Caco-2 (cell line): ENCODE measurements at regions not wholly inside any gene's neighbourhood (a gene's known extent, or its start where the extent isn't known, plus 50 kb on each side); places are given as distances from the start of the nearest gene placed in this dataset.

ENCODE experiments used
- BruUV-seq: library from RNA; stranded (reverse); fragments of 400-500 nt; replicated peaks from 2 replicates; lab custom pipeline; 2021; lab: Mats Ljungman, UMichigan
- CTCF ChIA-PET: fragments of 300-600 bp; sonication (Branson Sonifier 250); formaldehyde crosslinking; loops from one replicate; lab custom pipeline; 2022; ENCODE audit warnings: antibody characterized with exemption; lab: Charles Lee
- POLR2A ChIA-PET: fragments of 300-600 bp; sonication (Branson Sonifier 250); formaldehyde crosslinking; loops from one replicate; lab custom pipeline; 2022; ENCODE audit warnings: antibody characterized with exemption; lab: Charles Lee
- DNase-seq, 2 experiments: peaks; one replicate each; pipeline versions ENCODE4 v3.0.0 to v3.0.0-alpha.2; 2020 to 2022
- H3K27me3 ChIP-seq: replicated peaks from 2 replicates; pipeline ENCODE4 v1.6.0; 2011; ENCODE audit warnings: low read length; ENCODE audit not compliant: control insufficient read depth, insufficient read depth
- H3K36me3 ChIP-seq: 2 replicates; pipeline ENCODE4 v1.5.1; 2011; ENCODE audit warnings: low read length; ENCODE audit not compliant: control insufficient read depth, insufficient read depth
- H3K4me1 ChIP-seq: fragments of 250-450 bp; sonication (Bioruptor Pico); 2 replicates; pipeline ENCODE4 v1.5.1; 2020; ENCODE audit warnings: mild to moderate bottlenecking
- H3K4me3 ChIP-seq: 2 replicates; pipeline ENCODE4 v1.5.1; 2011; ENCODE audit warnings: low read depth, mild to moderate bottlenecking, control low read depth, low read length
- H3K9me3 ChIP-seq: fragments of 250-450 bp; sonication (Bioruptor Pico); 2 replicates; pipeline ENCODE4 v1.5.1; 2020; ENCODE audit warnings: mild to moderate bottlenecking, moderate library complexity
- H3K27ac Mint-ChIP-seq: one replicate; pipeline ENCODE4 v1.8.0; 2022; ENCODE audit warnings: mixed read lengths; ENCODE audit not compliant: unreplicated experiment
- H3K27me3 Mint-ChIP-seq: one replicate; pipeline ENCODE4 v1.8.0; 2022; ENCODE audit warnings: mixed read lengths; ENCODE audit not compliant: insufficient read depth, unreplicated experiment
- H3K36me3 Mint-ChIP-seq: one replicate; pipeline ENCODE4 v1.8.0; 2022; ENCODE audit warnings: mild to moderate bottlenecking, mixed read lengths; ENCODE audit not compliant: insufficient read depth, unreplicated experiment
- H3K4me1 Mint-ChIP-seq: one replicate; pipeline ENCODE4 v1.8.0; 2022; ENCODE audit warnings: low read depth, mixed read lengths; ENCODE audit not compliant: unreplicated experiment
- H3K4me3 Mint-ChIP-seq: one replicate; pipeline ENCODE4 v1.8.0; 2022; ENCODE audit warnings: mild to moderate bottlenecking, moderate library complexity, mixed read lengths; ENCODE audit not compliant: unreplicated experiment
- H3K9me3 Mint-ChIP-seq: one replicate; pipeline ENCODE4 v1.8.0; 2022; ENCODE audit warnings: mixed read lengths; ENCODE audit not compliant: unreplicated experiment
- intact Hi-C: fragments of 100-400 bp; cut with micrococcal nuclease; formaldehyde crosslinking; loops from one replicate; pipeline ENCODE4 v1.10.0; 2022; ENCODE audit not compliant: unreplicated experiment
- TF ChIP-seq, protein P1 (sequence below), 2 experiments: fragments of 200-600 bp in 1 of 2; IDR thresholded peaks; 1 replicate in 1 of 2; 2 replicates in 1 of 2; pipeline versions ENCODE4 v1.5.1 to v1.8.0; 2011 to 2022; ENCODE audit warnings: antibody characterized with exemption in 1 of 2, control low read depth in 1 of 2, inconsistent platforms in 1 of 2, low read depth in 1 of 2, low read length in 1 of 2, mild to moderate bottlenecking in 1 of 2, moderate library complexity in 1 of 2; ENCODE audit not compliant: insufficient read depth in 1 of 2, severe bottlenecking in 1 of 2, unreplicated experiment in 1 of 2

DNA sequence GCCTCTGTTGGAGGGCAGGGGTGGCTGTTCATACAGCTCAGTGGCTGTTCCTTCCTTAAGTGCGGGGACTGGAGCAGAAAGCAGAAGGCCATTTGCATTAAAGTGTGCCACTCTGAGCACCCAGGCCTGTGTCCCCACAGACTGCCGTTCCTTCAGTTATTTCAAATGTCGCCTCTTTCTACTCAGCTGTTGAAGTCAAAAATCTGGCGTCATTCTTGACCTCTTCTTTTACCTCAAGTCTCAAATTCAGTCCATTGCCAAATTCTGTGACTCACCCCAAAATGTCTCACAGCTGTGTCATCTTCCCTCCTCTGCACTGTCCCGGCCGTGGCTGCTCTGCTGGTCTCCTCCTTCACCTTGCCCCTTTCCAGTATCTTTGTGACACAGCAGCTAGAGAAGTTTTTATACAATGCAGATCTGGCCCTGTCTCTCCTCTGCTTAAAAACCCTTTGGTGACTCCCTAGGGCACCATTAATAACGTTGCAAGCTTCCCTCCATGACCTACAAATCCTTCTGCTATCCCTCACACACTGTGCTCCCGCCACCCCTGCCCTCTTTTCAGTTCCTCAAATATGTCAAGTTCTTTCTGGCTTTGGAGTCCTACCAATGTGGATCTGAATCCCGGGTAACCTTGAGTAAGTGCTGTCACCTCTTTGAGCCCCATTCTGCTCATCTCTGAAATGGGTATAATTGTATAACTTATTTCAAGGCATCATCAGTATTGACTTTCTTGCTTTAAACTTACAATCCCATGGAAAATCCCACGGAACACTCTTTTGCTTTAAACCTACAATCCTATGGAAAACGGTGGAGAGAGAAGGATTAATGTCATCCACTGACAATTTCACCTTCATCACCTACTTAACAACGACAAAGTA, 98.3 kb upstream of the BOD1 start:
- H3K9me3 ChIP-seq = no peaks in the 10 kb centered on the region
- no TSS peak for BruUV-seq
- H3K36me3 ChIP-seq = no peaks in the 10 kb centered on the region
- H3K27me3 ChIP-seq = no peaks in the 10 kb centered on the region
- intact Hi-C loops = no loop called here
- CTCF ChIA-PET = no interaction called here
- Mint-ChIP-seq H3K36me3 (no peaks in the 10 kb centered on the region), H3K27me3 (no peaks in the 10 kb centered on the region), H3K9me3 (no peaks in the 10 kb centered on the region), H3K4me1 (peaks cover 17% of the 10 kb centered on the region), H3K4me3 (no peak overlapping the region), H3K27ac (no peak overlapping the region)
- TF ChIP-seq, protein P1, sequence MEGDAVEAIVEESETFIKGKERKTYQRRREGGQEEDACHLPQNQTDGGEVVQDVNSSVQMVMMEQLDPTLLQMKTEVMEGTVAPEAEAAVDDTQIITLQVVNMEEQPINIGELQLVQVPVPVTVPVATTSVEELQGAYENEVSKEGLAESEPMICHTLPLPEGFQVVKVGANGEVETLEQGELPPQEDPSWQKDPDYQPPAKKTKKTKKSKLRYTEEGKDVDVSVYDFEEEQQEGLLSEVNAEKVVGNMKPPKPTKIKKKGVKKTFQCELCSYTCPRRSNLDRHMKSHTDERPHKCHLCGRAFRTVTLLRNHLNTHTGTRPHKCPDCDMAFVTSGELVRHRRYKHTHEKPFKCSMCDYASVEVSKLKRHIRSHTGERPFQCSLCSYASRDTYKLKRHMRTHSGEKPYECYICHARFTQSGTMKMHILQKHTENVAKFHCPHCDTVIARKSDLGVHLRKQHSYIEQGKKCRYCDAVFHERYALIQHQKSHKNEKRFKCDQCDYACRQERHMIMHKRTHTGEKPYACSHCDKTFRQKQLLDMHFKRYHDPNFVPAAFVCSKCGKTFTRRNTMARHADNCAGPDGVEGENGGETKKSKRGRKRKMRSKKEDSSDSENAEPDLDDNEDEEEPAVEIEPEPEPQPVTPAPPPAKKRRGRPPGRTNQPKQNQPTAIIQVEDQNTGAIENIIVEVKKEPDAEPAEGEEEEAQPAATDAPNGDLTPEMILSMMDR (IDR thresholded peaks at IDR 0.05; ENCODE audit: insufficient read depth in 1 of 2, low read depth in 1 of 2, low read length in 1 of 2, severe bottlenecking in 1 of 2, unreplicated experiment in 1 of 2) = no peak
- no peak overlapping the region for H3K4me3 ChIP-seq
- no peak for DNase-seq
- POLR2A ChIA-PET = no interaction called here
- peaks cover 5% of the 10 kb centered on the region for H3K4me1 ChIP-seq

DNA sequence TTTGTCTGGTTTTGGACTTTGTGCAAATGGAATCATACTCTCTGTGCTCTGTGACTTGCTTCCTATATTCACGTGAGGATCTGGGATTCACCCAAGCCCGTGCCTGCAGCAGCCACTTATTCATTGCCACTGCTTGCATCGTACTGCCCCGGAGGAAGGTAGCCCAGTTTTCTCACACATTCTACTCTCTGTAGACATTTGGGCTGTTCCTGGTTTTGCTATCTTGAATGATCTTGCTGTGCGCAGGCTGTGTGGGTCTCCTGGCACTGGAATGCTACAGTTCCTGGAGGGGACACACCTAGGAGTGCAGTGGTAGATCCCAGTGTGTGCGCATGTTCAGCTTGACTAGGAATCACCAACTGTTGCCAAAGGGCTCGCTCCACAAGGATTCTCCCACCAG, 99.2 kb upstream of the BOD1 start:
- H3K4me1 ChIP-seq = peaks cover 8% of the 10 kb centered on the region
- H3K4me3 ChIP-seq = no peak overlapping the region
- no TSS peak for BruUV-seq
- H3K4me3 Mint-ChIP-seq = no peak overlapping the region
- no peaks in the 10 kb centered on the region for H3K9me3 ChIP-seq
- ChIA-PET CTCF (no interaction called here), POLR2A (no interaction called here)
- intact Hi-C loops = no loop called here
- no peaks in the 10 kb centered on the region for H3K9me3 Mint-ChIP-seq
- TF ChIP-seq, protein P1 (IDR thresholded peaks at IDR 0.05; ENCODE audit: insufficient read depth in 1 of 2, low read depth in 1 of 2, low read length in 1 of 2, severe bottlenecking in 1 of 2, unreplicated experiment in 1 of 2) = no peak
- peaks cover 20% of the 10 kb centered on the region for H3K4me1 Mint-ChIP-seq
- peak in 1 of 2 experiments; percentile 31 for DNase-seq
- H3K27ac Mint-ChIP-seq = no peak overlapping the region
- no peaks in the 10 kb centered on the region for H3K36me3 Mint-ChIP-seq
- H3K36me3 ChIP-seq = no peaks in the 10 kb centered on the region
- no peaks in the 10 kb centered on the region for H3K27me3 Mint-ChIP-seq
- no peaks in the 10 kb centered on the region for H3K27me3 ChIP-seq

DNA sequence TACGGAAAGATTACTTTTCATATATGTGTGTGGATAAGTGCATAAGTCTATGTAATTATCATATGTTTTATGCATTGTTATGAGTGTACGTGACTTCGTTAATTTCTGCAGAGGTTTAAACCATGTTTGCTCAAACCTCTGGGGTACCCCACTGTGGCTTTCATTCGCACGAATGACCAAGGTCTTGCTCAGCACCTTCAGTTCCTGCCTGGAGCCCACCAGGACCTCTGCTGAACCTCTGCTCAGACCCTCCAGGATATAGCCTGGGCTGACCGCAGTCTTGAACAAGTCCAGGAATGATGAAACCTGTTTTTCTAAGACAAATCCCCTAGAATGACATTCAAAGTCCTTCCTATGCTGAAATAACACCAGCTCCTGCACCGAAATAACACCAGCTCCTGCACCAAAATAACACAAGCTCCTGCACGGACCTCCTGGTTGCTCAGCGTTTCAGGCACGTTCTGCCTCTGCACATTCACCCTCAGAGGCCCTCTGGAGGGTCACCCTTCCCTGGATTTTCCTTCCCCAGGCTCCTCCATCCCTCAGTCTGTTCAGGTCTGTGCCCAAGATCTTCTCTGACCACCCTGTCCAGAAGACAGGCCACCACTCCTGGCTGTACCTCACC, 99.7 kb upstream of the BOD1 start:
- intact Hi-C loops = no loop called here
- Histone ChIP-seq H3K27me3 (no peaks in the 10 kb centered on the region), H3K36me3 (no peaks in the 10 kb centered on the region), H3K9me3 (no peaks in the 10 kb centered on the region), H3K4me3 (no peak overlapping the region), H3K4me1 (peaks cover 8% of the 10 kb centered on the region)
- Mint-ChIP-seq H3K36me3 (no peaks in the 10 kb centered on the region), H3K27me3 (no peaks in the 10 kb centered on the region), H3K4me1 (peaks cover 20% of the 10 kb centered on the region), H3K4me3 (no peak overlapping the region), H3K9me3 (no peaks in the 10 kb centered on the region), H3K27ac (no peak overlapping the region)
- no TSS peak for BruUV-seq
- ChIA-PET POLR2A (interaction anchor here (0.8 kb wide), 1 partner anchor 226 kb away, joined by 4 read pairs; no protein-coding TSS in a partner anchor), CTCF (no interaction called here)
- DNase-seq = no peak
- TF ChIP-seq, protein P1 (IDR thresholded peaks at IDR 0.05; ENCODE audit: insufficient read depth in 1 of 2, low read depth in 1 of 2, low read length in 1 of 2, severe bottlenecking in 1 of 2, unreplicated experiment in 1 of 2) = no peak
